CD4-positive, alpha-beta T cell treated with Interferon gamma for 1 hour (primary cell): ENCODE measurements at regions not wholly inside any gene's neighbourhood (a gene's known extent, or its start where the extent isn't known, plus 50 kb on each side); places are given as distances from the start of the nearest gene placed in this dataset.

Experiments used
- DNase-seq: peaks from one replicate; pipeline ENCODE4 v3.0.0-alpha.2; 2020

DNA sequence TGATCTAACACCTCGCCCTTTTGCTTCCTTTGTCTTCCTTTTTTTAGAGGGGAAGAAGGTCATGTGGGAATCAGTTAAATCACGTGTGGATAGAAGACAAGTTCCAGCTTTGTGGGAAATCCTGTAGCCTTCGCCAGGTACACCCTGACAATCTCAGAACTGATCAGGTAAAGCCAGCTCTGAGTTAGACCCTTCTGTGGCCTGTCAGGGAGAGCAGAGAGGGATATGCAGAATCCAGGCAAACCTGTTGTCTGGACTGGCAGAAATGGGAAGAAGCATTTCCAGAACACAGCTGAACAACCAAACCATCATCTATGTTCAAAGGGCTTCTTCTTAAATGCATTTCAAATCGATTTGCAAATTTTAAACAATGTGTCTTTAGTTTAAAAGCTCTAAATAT, 247.4 kb upstream of the FN1 start:
- DNase-seq = no peak

DNA sequence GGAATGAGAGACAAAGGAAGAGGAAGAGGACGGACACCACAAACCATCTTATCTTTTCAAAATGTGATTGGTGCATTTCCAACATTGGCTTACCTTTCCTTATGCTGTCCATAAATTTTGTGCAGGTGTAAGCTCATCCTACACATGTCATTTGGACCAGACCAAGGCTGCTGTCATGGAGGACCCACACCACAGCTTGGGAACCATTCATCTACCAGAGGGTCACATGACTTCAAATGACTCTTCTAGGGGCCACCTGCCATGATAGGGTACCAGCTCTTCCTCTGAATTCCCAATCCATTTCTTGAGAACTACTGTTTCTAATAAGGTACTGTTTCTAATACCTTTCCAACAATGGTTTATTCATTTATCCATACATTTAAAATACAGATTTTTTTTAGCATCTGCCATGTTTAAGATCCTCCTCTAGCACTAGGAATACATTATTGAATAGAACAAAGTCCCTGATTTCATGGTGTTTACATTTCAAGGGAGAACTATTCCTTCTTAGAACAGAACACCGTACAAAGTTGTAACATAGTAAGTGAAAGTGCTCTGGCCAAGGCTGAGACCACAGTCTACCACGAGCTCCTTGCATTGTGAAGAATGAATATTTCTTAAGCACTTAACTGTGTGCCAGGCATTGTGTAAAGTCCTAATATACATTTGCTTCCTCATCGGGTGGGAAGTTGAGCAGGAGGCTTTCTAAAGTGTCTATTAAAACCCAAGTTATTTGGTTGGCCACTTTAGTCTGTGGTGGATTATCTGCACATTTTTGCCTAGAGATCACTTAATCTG, 246.1 kb upstream of the FN1 start:
- no peak for DNase-seq

DNA sequence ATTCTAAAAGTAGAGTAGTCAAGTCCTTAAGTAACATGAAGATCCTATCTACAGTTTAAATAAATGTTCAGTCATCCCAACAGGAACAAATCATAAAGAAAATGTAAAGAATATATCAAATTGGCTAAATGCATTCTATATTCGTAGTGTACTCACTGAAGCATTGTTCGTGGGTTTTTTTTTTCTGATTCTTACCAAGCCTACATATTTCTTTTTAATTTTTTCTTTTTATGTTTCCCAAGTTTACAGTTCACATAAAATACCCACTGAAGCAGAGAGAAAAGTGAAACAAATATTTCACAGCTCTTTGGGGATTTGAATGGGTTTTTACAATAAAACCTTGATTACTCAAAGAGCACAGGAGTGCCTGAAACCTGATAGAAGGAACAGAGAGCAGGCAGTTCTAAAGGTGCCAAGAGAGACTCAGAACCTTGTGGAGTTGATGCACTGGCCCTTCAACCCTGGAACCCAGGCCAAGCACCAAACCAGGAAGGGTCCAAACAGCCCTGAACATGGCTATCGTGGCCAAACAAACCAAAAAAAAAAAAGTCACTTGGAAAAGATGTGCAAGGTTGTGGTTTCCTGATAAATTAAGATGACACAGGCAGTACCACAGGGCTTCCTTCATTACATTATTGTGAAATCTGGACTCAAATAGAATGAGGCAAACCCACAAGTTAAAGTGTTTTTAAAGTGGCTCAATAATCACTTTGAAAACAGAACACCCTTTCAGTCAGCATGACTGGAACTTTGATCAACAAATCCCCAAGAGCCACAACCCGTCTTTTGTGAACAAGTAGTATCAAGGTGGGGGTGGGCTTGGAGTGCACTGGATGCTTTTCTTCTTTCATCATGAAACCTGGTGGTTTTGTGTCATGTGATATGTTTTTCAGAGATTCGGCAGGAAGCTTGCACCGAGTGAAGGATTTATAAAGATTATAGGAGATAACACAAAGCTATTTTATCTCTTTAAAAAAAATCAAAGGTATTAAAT, 245.0 kb upstream of the FN1 start:
- DNase-seq = peak; percentile 7

DNA sequence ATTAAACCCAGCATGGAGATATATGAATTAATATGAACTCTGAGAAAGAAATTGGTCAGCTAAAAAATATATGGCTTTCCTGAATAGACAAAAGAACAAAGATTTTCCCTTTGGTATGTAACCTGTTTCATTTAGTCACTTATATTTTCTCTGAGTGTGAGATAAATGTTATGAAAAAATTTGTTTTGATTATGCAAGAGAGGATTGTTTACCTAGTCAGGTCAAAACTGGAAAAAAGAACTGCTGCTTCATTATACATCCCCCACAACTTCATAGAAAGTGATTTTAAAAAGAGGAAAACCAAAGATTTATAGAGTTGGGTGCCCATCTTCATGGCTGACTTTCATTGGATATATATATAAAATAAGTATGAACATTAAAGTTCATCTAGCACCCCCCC, 242.2 kb upstream of the FN1 start:
- no peak for DNase-seq

DNA sequence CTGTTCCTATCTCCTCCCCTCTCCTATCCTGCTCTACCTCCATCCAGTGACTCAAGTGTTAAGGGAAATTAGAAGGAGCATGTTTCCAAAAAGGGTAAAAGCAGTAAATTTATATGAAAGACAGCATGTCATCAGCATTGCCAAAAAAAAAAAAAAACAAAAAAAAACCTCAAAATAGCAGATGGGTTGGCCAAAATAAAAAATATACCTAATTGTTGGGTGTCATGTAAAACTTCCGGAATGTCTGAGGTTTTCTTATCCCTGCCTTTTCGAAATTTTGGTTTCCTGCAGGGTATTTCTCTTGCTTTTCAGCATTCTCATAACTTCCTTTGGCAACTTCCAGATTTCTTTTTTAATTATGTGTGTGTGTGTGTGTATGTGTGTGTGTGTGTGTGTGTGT, 241.6 kb upstream of the FN1 start:
- DNase-seq = no peak

DNA sequence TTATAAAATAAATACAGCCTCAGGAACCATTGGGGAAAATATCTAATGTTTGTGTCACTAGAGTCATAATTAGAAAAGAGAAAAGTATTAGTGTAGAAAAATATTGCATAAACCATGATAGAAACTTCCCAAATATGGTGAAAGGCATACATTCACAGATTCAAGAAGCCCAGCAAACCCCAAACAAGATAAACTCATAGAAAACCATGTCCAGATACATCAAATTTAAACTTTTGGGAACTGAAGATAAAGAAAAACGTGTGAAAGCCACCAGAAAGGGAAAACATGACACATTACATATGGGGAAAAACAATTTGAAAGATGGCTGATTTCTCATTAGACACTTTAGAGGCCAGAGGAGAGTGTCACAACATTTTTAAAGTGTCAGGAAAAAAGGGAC, 236.5 kb upstream of the FN1 start:
- DNase-seq = no peak

DNA sequence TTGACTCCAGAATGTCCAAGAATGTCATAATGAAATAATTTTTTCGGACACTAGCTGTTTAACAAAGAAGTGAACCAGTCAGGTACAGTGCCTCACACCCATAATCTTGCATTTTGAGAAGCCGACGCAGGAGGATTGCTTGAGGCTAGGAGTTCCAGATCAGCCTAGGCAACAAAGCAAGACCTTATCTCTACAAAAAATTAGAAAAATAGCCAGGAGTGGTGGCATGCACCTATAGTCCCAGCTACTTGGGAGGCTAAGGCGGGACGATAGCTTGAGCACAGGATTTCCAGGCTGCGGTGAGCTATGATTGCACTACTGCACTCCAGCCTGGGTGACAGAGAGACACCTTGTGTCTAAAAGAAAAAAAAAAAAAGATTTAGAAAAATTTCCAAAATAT, 235.8 kb upstream of the FN1 start:
- no peak for DNase-seq

DNA sequence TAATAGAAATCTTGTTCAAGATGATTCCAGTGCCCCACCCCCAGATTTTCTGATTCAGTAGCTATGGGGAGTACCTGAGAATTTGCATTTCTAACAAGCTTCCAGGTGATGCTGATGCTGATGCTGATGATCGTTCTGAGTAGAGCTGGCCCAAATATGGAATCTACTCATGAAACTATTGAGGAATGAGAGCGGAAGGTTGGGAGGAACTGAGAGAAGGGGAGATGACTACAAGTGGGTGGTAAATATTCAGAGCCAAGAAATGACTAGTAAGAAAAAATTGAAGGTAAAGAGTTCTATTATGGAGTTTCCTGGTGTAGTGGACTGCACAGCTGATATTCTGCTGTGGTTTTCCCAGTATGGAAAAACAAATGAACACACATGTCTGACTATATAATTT, 235.4 kb upstream of the FN1 start:
- DNase-seq = no peak

DNA sequence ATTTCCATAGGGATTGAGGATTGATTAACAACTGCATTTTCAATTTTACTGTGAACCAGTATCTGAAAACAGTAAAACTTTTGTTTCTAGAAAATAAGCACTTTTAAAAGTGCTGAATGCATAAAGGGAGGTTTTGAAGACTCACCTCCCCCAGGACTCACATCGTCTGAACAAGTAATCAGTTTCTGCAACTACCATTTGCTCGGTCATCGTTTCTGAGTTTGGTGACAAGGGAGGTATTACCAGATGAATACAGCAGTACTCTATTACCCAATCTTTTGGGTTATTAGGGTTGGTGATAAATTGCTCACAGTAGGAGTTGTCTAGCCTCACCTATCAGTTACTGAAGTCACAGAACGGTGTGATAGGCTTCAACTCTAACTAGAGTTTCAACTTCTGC, 234.5 kb upstream of the FN1 start:
- DNase-seq = no peak

DNA sequence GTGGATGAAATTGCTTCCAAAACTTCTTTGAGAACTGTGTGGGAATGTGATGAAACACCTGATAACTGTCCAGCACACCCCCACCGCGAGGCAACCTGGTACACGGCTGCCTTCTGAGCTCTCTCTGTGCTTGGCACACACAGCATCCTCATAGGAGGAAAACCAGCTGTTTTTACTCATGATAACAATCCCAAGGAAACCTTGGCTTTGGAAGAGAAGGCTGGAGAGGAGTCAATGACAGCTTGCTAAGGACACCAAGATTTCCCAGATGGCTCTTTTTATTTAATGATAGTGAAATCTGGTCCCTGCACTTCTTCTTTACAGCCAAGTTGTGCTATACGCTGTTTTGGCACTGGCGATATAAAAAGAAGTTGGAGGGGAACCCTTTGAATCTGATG, 232.5 kb upstream of the FN1 start:
- no peak for DNase-seq

DNA sequence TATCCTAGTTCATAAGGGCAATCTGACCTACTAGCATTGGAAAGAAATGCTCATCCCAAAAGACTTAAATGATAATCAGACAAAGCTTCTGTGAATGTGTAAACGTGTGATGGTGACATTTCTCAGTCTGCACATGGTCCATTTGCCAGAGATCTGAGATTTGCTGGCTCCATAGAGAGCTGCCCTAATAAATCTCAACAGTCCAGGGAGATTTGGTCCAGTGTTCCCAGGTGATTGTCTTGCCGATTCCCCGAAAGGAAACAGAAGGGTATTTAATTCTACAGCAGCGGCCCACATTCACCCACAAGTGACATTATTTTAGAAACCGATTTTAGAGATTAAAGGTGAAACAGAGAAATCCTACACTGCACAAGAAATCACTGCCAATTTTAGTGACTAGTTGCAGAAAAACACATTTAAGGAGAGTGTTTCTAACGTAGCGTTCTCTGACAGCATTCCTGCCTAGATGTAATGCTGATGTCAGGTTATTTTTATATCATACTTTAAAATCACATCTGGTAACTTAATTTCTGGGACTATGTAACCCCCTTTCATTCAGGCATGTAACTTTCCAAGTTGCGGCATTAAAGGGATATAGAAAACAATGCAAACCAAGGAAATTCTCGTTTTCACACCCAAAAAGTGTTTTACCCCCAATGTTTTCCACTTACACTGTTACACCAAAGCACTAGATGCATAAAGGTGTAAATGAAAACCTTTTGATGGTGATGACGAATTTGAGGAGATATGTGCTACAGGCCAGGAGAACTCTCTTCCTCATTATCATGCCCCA, 231.9 kb upstream of the FN1 start:
- no peak for DNase-seq

DNA sequence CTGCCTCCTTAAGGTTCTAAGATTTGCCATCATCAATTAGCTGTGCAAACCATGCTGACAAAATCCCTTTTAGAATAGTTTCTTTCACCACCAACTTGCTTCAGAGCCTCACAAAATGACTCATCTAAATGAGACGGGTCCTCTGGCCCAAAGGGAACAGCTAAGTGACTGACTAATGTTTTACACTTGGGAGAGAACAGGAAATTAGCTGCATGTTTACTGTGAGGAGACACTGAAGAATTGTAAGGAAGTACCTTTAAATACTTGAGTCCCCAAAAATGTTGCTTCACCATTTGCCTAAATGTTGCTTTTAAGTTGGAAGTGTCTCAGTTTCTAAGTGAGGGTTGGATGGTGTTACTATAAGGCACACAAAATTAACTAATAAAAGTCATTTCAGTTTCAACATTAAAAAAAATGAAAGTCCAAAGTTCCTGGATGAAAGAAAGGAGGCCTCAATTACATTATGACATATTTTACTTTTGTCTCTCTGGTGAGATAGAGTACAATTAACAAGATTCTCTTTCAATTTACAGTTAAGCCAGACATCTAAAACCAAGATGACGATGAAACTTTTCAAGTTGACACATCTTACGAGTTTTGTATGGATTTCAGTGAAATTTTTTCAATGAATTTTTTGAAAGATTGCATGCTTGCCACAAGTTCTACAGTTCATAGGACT, 229.1 kb upstream of the FN1 start:
- DNase-seq = peak; percentile 14

DNA sequence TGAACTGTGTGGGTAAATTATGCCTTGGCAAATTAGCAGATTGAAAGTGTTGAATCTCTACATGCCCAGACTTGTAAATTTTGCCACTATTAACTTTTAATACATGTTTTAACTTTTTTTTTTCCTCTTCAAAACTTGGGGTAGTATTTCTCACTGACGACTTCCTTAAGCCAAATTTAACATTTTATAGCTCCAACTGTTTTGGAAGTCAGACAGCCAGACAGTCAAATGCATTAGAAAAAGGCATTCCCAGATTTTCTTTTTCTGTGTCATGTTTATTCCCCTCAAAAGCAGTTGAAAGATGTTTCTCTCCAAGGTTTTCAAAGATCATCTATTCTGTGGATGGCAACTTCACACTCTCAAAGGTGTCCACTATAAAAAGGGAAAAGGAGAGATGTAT, 226.8 kb upstream of the FN1 start:
- no peak for DNase-seq

DNA sequence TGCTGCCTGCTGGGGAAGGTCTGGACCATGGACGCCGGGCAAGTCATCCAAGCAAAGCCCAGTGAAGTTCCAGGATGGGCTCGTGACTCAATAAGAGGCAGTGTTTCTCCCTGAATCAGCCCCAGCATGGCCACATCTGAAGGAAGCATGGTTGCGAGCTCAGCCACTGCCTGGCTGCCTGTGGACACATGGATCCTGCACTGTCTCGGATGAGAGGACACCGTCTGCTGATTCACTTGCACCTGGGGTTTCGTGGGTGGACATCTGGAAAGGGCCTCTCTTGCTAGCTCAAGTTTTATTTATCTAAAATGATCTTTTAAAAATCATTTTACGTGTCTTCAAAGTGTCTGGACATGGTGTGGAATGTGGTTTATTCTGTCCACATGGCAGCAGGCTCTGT, 224.8 kb upstream of the FN1 start:
- DNase-seq = no peak

DNA sequence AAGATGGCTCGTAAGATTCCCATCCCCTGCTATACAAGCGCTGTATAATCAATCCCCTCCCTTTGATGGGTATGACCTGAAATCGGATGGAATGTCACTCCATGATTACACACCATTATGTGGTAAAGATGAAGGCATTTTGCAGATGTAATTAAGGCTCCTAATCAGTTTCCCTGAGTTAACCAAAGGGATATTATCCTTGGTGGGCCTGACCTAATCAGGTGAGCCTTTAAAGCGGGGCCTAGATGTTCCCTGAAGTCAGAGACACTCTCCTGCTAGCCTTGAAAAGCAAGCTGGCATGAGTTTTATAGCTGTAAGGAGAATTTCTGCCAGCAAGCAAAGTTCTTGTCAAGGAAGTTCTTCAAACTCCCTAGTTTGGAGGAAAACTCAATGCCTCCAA, 223.8 kb upstream of the FN1 start:
- DNase-seq = no peak

DNA sequence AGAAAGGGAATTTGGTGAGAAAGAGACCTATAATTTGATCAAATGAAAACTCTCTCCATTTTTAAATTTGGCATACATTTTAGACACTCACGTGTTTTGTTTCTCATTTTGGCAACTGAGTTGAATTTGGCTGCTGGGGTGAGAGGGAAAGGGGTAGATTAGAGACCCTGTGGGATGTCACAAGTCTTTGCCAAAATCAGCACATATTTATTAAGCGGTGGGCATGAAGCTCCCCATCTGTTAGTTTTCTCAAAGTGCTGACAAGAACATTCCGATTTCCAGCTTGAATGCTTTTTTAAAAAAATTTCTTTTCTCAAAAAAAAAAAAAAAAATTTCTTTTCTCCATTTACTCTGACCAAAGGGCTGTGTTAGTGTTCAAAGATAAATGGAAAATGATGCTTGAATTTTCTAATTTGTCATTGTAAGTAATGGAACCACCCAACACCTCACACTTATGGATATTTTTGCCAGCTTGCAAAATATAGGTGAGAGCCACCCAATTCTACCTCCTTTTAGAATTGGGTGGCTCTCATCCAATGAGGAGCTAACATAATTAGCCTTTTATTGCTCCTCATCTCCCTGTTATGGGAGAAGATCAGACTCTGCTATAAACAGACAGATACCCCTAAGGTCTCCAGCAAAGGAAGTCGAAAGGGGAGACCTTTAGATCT, 222.9 kb upstream of the FN1 start:
- no peak for DNase-seq

DNA sequence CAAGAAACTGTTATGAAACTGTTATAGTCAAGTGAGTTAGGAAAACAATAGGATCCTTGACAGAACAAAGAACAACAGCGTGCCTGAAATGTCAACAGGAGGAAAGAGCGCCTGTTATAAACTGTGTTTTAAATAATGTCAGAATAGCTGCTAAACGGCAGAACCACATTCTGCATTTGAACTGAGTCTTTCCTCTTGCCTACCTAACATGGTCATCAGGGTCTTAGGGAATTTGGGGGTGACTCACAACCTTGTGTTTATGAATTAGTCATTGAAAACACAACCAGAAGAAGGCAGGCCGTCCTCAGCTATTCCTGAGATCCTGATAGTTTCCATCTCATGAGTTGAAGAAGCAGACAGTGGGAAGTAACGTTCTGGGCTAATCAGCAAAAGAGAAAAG, 222.0 kb upstream of the FN1 start:
- DNase-seq = no peak

DNA sequence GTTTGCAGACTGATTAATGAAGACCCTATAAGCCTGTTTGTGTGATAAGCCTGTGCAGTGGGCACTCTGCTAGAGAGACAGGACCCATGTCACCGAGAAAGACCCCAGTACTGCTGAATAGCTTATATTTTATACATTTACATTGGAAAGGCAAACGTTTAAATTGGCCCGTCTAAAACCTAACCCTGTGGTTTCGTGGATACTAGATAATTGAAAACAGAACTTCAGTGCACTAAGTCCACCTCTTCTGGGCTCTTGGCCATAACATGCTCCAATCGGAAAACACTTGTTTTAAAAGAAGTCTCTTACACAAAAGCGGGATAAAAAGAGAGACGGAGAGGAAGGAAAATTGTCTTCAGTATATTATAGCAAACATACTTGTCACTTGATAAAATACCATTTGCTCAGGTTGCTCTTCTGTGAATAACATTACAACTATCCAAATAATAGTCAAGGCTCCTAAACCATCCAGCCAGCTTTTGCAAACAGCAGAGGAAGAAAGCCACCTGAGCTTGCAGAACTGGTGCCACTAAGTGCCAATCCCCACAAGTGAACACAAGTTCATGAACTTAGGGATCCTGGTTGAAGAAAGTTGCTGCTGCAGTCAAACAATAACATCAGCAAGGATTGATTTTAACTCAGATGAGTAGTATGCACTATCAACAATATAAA, 218.4 kb upstream of the FN1 start:
- DNase-seq = no peak

DNA sequence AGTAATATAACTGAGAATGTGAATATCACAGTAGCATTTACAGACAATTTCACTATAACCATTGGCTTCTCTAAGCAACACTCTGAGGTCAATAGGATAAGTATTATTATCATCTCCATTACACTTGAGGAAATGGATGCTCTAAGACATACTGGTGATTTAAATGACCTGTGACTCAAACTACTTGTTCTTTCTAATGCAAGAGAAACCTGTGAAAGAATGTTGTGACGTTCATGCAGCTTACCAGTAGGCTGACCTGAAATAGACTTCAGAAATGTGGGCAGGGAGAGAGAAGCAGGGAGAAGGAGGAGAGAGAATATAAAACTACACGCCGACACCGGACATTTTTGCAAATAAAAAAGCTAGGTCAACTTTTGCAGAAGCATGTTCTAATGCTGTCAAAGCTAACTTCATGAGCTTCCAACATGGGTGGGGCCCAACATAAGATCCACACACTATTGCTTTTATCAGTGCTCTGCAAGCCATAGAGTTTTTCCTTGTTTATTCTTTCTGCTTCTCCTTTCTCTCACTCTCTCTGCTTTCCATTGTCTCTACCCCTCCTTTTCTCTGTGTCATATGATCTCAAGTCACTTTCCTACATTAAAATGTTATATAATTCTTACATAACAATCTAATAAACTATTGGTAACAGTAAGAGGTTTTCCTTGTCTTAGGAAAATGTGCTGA, 217.6 kb upstream of the FN1 start:
- DNase-seq = no peak

DNA sequence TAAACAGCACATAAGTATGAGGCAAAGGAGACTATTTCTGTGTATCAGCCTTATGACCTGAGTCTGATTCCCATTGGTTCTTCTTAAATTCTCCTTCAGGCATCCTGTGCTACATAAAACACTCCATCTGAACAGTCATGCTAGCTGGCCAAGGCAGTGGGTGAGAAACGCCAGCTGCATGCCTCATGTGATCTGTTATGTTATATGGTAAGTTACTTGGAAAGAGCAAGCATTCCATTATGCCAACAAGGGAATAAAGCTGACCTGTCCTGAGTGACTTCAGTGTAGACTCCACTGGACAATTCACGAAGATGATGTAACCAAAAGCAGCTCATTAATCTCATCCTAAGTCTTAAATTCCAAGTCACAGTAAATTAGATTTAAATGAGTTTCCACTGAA, 216.5 kb upstream of the FN1 start:
- no peak for DNase-seq

DNA sequence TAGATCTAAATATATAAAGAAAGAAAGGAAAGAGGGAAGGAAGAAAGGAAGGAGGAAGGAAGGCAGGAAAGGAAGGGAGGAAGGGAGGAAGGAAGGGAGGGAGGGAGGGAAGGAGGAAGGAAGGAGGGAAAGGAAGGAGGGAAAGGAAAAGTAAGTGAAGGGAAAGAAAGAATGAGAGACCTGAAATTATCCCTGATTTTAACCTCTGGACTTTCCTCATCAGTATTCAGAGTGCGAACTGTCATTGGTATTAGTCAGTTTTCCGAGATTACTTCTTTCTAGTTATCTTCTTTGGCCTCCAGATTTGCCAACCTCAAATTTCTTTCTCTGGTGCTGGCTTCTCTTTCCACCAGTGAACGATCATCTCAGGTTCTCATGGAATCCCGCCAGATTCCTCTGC, 215.5 kb upstream of the FN1 start:
- DNase-seq = no peak
